ENCODE measurements at regions not wholly inside any gene's neighbourhood (a gene's known extent, or its start where the extent isn't known, plus 50 kb on each side); places are given as distances from the start of the nearest gene placed in this dataset.
"Not testable (repeated sequence)": the region's sequence is repeated elsewhere in the genome, so short reads cannot be mapped to it uniquely, and the experiment has no call there.

DNA sequence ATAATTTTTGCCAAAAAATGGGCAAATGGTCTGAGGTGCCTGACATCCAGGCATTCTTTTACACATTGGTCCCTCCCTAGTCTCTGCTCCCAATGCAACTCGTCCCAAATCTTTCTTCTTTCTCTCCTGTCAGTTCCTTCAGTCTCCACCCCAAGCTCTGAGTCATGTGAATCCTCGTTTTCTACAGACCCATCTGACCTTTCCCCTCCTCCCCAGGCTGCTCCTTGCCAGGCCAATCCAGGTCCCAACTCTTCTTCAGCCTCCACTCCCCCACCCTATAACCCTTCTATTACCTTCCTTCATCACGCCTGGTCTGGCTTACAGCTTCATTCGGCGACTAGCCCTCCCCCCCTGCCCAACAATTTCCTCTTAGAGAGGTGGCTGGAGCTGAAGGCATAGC is 55.3 kb downstream of the BBS10 start:
- H3K4me1 ChIP-seq (ENCODE audit: low read length); H2AFZ ChIP-seq (ENCODE audit: low read length); H3K9me3 ChIP-seq (ENCODE audit: low read length); H3K9ac ChIP-seq (ENCODE audit: low read length); H3K36me3 ChIP-seq (ENCODE audit: insufficient read depth, low read length); H3K9me2 ChIP-seq (replicated peaks; ENCODE audit: insufficient read depth, low read length); H3K27me3 ChIP-seq (ENCODE audit: low read length); H3K27ac ChIP-seq (ENCODE audit: low read length); H3K4me2 ChIP-seq (ENCODE audit: low read depth, low read length, poor library complexity, severe bottlenecking); H3K79me2 ChIP-seq (ENCODE audit: low read length); H4K20me1 ChIP-seq (ENCODE audit: insufficient read depth, low read depth, low read length); H3K4me3 ChIP-seq (ENCODE audit: low read length); DNase-seq: not testable (repeated sequence)

GRCh38 chr12:76292305-76292704 is 55.9 kb downstream of the BBS10 start:
- not testable (repeated sequence) for H3K27ac ChIP-seq (ENCODE audit: low read length); H2AFZ ChIP-seq (ENCODE audit: low read length); H3K9ac ChIP-seq (ENCODE audit: low read length); H3K27me3 ChIP-seq (ENCODE audit: low read length); H3K4me1 ChIP-seq (ENCODE audit: low read length); DNase-seq; H3K4me3 ChIP-seq (ENCODE audit: low read length); H3K9me3 ChIP-seq (ENCODE audit: low read length); H3K9me2 ChIP-seq (replicated peaks; ENCODE audit: insufficient read depth, low read length); H4K20me1 ChIP-seq (ENCODE audit: insufficient read depth, low read depth, low read length); H3K36me3 ChIP-seq (ENCODE audit: insufficient read depth, low read length); H3K79me2 ChIP-seq (ENCODE audit: low read length); H3K4me2 ChIP-seq (ENCODE audit: low read depth, low read length, poor library complexity, severe bottlenecking)

DNA sequence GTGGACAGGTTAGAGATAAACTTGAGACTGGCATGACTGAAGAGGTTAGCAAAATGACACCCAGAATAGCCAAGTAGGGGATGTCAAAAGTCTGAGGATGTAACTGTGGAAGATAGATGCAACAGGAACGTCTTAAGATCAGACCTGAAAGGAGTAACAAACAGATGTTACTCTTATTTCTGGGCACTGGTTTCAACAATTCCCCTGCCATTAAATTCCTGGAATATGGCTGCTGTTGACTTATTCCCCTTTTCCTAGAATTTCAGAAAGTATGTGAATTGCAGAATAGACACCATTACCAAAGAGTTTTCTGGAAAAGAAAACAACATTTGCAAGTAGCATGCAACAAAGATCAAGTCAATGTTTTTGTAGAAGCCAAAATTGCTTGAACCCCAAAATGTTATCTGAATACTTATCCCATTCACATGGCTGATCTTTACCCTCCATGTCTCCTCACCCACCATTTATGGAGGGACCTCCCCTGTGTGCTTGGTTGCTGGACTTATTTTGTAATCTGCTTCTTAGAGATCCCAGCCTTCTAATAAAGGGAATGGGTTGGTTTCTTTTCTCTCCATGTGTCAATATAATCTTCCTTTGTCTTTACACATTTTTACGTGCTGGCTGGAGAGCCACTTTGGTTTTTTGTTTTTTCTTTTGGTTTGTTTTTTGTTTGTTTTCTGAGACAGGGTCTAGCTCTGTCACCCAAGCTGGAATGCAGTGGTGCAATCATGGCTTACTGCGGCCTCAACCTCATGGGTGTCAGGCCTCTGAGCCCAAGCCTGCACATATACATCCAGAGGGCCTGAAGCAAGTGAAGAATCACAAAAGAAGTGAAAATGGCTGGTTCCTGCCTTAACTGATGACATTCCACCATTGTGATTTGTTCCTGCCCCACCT is 57.0 kb downstream of the BBS10 start:
- Histone ChIP-seq H4K20me1 (ENCODE audit: insufficient read depth, low read depth, low read length) (no peaks in the 10 kb centered on the region), H3K79me2 (ENCODE audit: low read length) (no peaks in the 10 kb centered on the region), H2AFZ (ENCODE audit: low read length) (no peak overlapping the region), H3K9me3 (ENCODE audit: low read length) (no peaks in the 10 kb centered on the region), H3K4me3 (ENCODE audit: low read length) (no peak overlapping the region), H3K4me1 (ENCODE audit: low read length) (no peaks in the 10 kb centered on the region), H3K27me3 (ENCODE audit: low read length) (no peaks in the 10 kb centered on the region), H3K9me2 (replicated peaks; ENCODE audit: insufficient read depth, low read length) (no peaks in the 10 kb centered on the region), H3K36me3 (ENCODE audit: insufficient read depth, low read length) (no peaks in the 10 kb centered on the region), H3K27ac (ENCODE audit: low read length) (no peak overlapping the region), H3K9ac (ENCODE audit: low read length) (no peak overlapping the region), H3K4me2 (ENCODE audit: low read depth, low read length, poor library complexity, severe bottlenecking) (no peak overlapping the region)
- no peak for DNase-seq

DNA sequence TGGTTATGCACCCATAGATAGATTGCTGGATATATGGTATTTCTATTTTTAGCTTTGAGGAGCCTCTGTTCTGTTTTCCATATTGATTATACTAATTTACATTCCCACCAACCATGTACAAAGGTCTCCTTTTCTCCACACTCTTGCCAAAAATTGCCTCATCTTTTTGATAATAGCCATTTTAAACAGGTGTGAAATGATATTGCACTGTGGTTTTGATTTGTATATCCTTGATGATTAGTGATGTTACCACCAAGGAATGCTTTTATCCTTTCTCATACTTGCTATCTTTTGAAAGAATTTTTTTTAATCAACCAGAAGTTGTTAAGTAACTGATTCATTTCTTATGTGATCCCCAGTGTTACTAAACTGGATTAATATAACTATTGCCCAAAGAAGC is 60.0 kb downstream of the BBS10 start:
- no peak overlapping the region for H2AFZ ChIP-seq (ENCODE audit: low read length)
- H3K27ac ChIP-seq (ENCODE audit: low read length) = no peak overlapping the region
- H3K36me3 ChIP-seq (ENCODE audit: insufficient read depth, low read length) = no peaks in the 10 kb centered on the region
- H4K20me1 ChIP-seq (ENCODE audit: insufficient read depth, low read depth, low read length) = no peaks in the 10 kb centered on the region
- H3K9me2 ChIP-seq (replicated peaks; ENCODE audit: insufficient read depth, low read length) = no peaks in the 10 kb centered on the region
- no peak overlapping the region for H3K9ac ChIP-seq (ENCODE audit: low read length)
- H3K27me3 ChIP-seq (ENCODE audit: low read length) = no peaks in the 10 kb centered on the region
- H3K4me3 ChIP-seq (ENCODE audit: low read length) = no peak overlapping the region
- DNase-seq = no peak
- no peak overlapping the region for H3K4me2 ChIP-seq (ENCODE audit: low read depth, low read length, poor library complexity, severe bottlenecking)
- H3K9me3 ChIP-seq (ENCODE audit: low read length) = no peaks in the 10 kb centered on the region
- no peaks in the 10 kb centered on the region for H3K79me2 ChIP-seq (ENCODE audit: low read length)
- H3K4me1 ChIP-seq (ENCODE audit: low read length) = no peaks in the 10 kb centered on the region

- Histone ChIP-seq H3K4me1 (ENCODE audit: low read length) (no peaks in the 10 kb centered on the region), H3K4me3 (ENCODE audit: low read length) (no peak overlapping the region), H3K9me2 (replicated peaks; ENCODE audit: insufficient read depth, low read length) (no peaks in the 10 kb centered on the region), H4K20me1 (ENCODE audit: insufficient read depth, low read depth, low read length) (no peaks in the 10 kb centered on the region), H3K79me2 (ENCODE audit: low read length) (no peaks in the 10 kb centered on the region), H3K27ac (ENCODE audit: low read length) (no peak overlapping the region), H3K4me2 (ENCODE audit: low read depth, low read length, poor library complexity, severe bottlenecking) (no peak overlapping the region), H3K36me3 (ENCODE audit: insufficient read depth, low read length) (no peaks in the 10 kb centered on the region), H3K9me3 (ENCODE audit: low read length) (no peaks in the 10 kb centered on the region), H3K9ac (ENCODE audit: low read length) (no peak overlapping the region), H3K27me3 (ENCODE audit: low read length) (no peaks in the 10 kb centered on the region), H2AFZ (ENCODE audit: low read length) (no peak overlapping the region)
- no peak for DNase-seq
Measured at GRCh38 chr12:76284816-76285750, 63.1 kb downstream of the BBS10 start.

DNA sequence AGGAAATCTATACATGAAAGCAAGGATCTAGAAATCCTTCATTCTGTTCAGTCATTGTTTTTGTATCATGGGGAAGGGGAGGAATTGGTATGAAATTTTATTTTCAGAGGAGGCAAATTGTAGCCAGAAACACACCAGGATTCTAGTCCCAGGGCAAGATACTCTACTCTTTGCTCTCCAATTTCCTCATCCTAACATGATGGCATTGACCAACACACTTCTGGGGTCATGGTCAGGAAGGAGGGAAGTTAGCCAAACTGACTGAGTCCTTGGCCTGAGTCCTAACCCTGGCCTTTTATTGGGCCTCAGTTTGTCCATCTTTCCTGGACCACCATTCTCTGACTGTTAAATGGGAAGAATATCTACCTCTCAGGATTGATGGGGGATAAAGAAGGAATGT is 65.5 kb downstream of the BBS10 start:
- no peak overlapping the region for H3K27ac ChIP-seq (ENCODE audit: low read length)
- H2AFZ ChIP-seq (ENCODE audit: low read length) = no peak overlapping the region
- no peak overlapping the region for H3K4me3 ChIP-seq (ENCODE audit: low read length)
- H3K4me1 ChIP-seq (ENCODE audit: low read length) = no peaks in the 10 kb centered on the region
- H3K9me3 ChIP-seq (ENCODE audit: low read length) = no peaks in the 10 kb centered on the region
- no peak for DNase-seq
- H3K36me3 ChIP-seq (ENCODE audit: insufficient read depth, low read length) = no peaks in the 10 kb centered on the region
- no peaks in the 10 kb centered on the region for H3K79me2 ChIP-seq (ENCODE audit: low read length)
- H3K27me3 ChIP-seq (ENCODE audit: low read length) = no peaks in the 10 kb centered on the region
- H4K20me1 ChIP-seq (ENCODE audit: insufficient read depth, low read depth, low read length) = no peaks in the 10 kb centered on the region
- no peak overlapping the region for H3K4me2 ChIP-seq (ENCODE audit: low read depth, low read length, poor library complexity, severe bottlenecking)
- H3K9ac ChIP-seq (ENCODE audit: low read length) = no peak overlapping the region
- no peaks in the 10 kb centered on the region for H3K9me2 ChIP-seq (replicated peaks; ENCODE audit: insufficient read depth, low read length)

DNA sequence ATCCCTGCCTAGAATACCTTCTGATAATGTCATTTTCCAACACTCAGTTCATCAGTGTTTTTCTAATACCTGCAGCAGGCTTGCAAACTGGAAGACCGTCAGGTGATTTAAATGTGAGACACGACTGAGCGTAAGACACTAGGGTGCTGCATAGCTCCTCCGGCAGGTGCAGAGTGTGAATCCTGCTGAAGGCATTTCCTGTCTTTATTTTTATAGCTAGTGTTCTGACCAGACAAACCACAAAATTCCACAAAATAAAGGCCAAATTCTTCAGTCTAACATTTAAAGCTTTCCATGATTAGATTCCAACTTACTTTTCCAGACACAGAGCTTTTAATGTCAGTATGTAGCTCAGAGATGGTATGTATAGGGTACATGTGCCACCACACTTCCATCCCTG is 70.7 kb downstream of the BBS10 start:
- Histone ChIP-seq H3K27me3 (ENCODE audit: low read length) (no peaks in the 10 kb centered on the region), H2AFZ (ENCODE audit: low read length) (no peak overlapping the region), H3K27ac (ENCODE audit: low read length) (no peak overlapping the region), H3K36me3 (ENCODE audit: insufficient read depth, low read length) (no peaks in the 10 kb centered on the region), H3K79me2 (ENCODE audit: low read length) (no peaks in the 10 kb centered on the region), H3K9me2 (replicated peaks; ENCODE audit: insufficient read depth, low read length) (no peaks in the 10 kb centered on the region), H3K4me3 (ENCODE audit: low read length) (no peak overlapping the region), H3K9ac (ENCODE audit: low read length) (no peak overlapping the region), H3K9me3 (ENCODE audit: low read length) (no peaks in the 10 kb centered on the region), H3K4me2 (ENCODE audit: low read depth, low read length, poor library complexity, severe bottlenecking) (no peak overlapping the region), H3K4me1 (ENCODE audit: low read length) (no peaks in the 10 kb centered on the region), H4K20me1 (ENCODE audit: insufficient read depth, low read depth, low read length) (no peaks in the 10 kb centered on the region)
- DNase-seq = no peak

DNA sequence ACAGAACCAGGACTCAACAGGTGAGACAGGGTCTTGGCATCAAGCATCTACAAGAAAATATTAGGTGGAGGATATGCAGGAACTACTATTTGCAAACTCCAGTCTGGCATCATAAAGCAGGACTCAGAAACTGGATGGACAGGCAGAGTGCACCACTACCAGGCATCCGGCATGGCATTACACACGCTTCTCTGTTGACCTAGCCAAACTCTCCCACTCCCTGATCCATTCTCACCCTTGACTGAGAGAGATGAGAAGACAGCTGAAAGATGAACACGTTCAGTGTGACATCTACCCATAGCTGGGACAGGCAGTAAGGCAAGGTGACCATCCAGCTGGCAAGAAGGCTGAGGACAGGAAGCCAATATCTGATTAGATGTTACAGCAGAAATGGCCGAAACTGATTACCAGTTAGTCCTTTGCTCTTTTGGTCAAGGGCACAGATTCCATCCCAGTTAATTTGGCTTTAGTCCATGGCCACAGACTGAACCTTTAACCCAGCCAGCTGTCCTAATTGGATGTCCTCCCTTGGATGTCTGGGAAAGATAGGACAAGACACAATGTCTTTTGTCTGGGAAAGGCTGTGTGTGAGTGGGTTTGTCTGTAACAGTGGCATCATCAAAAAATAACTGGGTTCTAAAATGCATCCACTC is 71.6 kb downstream of the BBS10 start:
- H2AFZ ChIP-seq (ENCODE audit: low read length) = no peak overlapping the region
- H3K79me2 ChIP-seq (ENCODE audit: low read length) = no peaks in the 10 kb centered on the region
- no peaks in the 10 kb centered on the region for H4K20me1 ChIP-seq (ENCODE audit: insufficient read depth, low read depth, low read length)
- no peak overlapping the region for H3K9ac ChIP-seq (ENCODE audit: low read length)
- H3K4me1 ChIP-seq (ENCODE audit: low read length) = no peaks in the 10 kb centered on the region
- H3K36me3 ChIP-seq (ENCODE audit: insufficient read depth, low read length) = no peaks in the 10 kb centered on the region
- no peak for DNase-seq
- H3K9me3 ChIP-seq (ENCODE audit: low read length) = no peaks in the 10 kb centered on the region
- no peak overlapping the region for H3K27ac ChIP-seq (ENCODE audit: low read length)
- H3K4me2 ChIP-seq (ENCODE audit: low read depth, low read length, poor library complexity, severe bottlenecking) = no peak overlapping the region
- no peaks in the 10 kb centered on the region for H3K9me2 ChIP-seq (replicated peaks; ENCODE audit: insufficient read depth, low read length)
- no peaks in the 10 kb centered on the region for H3K27me3 ChIP-seq (ENCODE audit: low read length)
- H3K4me3 ChIP-seq (ENCODE audit: low read length) = no peak overlapping the region

Measured in Karpas-422 (cell line).